ENCODE measurements at regions not wholly inside any gene's neighbourhood (a gene's known extent, or its start where the extent isn't known, plus 50 kb on each side); places are given as distances from the start of the nearest gene placed in this dataset.
A peak's percentile ranks its signal among the peaks of the same experiment; 100 is the strongest.
"Not testable (repeated sequence)": the region's sequence is repeated elsewhere in the genome, so short reads cannot be mapped to it uniquely, and the experiment has no call there.

- DNase-seq, result no peak
Observed at GRCh38 chr1:89436856-89437255, 73.0 kb downstream of the GBP6 start.

GRCh38 chr1:89438301-89438700 lies 74.4 kb downstream of the GBP6 start:
- DNase-seq, result not testable (repeated sequence)

GRCh38 chr1:89440911-89441310 lies 77.1 kb downstream of the GBP6 start:
- no peak for DNase-seq

GRCh38 chr1:89444791-89445190 lies 79.8 kb upstream of the LRRC8B start:
- DNase-seq, result no peak

- no peak for DNase-seq
Observed at GRCh38 chr1:89451011-89451410, 73.6 kb upstream of the LRRC8B start.

GRCh38 chr1:89453123-89453972 lies 71.3 kb upstream of the LRRC8B start:
- DNase-seq, result no peak

- DNase-seq, result peak in 2 of 4 experiments; percentile 19 to 27
Observed at GRCh38 chr1:89454845-89455521, 69.6 kb upstream of the LRRC8B start.

- DNase-seq, result no peak
Observed at GRCh38 chr1:89457046-89457445, 67.6 kb upstream of the LRRC8B start.

- DNase-seq, result no peak
Observed at GRCh38 chr1:89459081-89459480, 65.5 kb upstream of the LRRC8B start.

GRCh38 chr1:89460325-89460724 lies 64.3 kb upstream of the LRRC8B start:
- no peak for DNase-seq

GRCh38 chr1:89462250-89462649 lies 62.4 kb upstream of the LRRC8B start:
- no peak for DNase-seq

- no peak for DNase-seq
Observed at GRCh38 chr1:89464008-89464407, 60.6 kb upstream of the LRRC8B start.

- DNase-seq, result no peak
Observed at GRCh38 chr1:89465201-89465600, 59.4 kb upstream of the LRRC8B start.

- no peak for DNase-seq
Observed at GRCh38 chr1:89466307-89466930, 58.2 kb upstream of the LRRC8B start.

- no peak for DNase-seq
Observed at GRCh38 chr1:89472253-89472652, 52.4 kb upstream of the LRRC8B start.

- no peak for DNase-seq
Observed at GRCh38 chr1:89472886-89473417, 51.7 kb upstream of the LRRC8B start.
